GM13976 (cell line): ENCODE measurements at regions not wholly inside any gene's neighbourhood (a gene's known extent, or its start where the extent isn't known, plus 50 kb on each side); places are given as distances from the start of the nearest gene placed in this dataset.

Experiments used
- DNase-seq: peaks from one replicate; pipeline ENCODE4 v3.0.0; 2012; ENCODE audit warnings: low spot score
- CTCF ChIP-seq: IDR thresholded peaks from 2 replicates; pipeline ENCODE4 v1.5.1; 2012; ENCODE audit warnings: borderline replicate concordance, mild to moderate bottlenecking; ENCODE audit not compliant: insufficient read depth; ENCODE audit errors: extremely low read depth, missing control alignments, control extremely low read depth
- in situ Hi-C: fragments of 300-500 bp; cut with MboI; formaldehyde crosslinking; loops from one replicate; pipeline ENCODE4 v1.12.0; 2022; ENCODE audit warnings: low sequenced_read_pairs, mixed read lengths, inconsistent platforms; ENCODE audit not compliant: unreplicated experiment

- no peak for TF ChIP-seq CTCF
- no peak for DNase-seq
- in situ Hi-C loops: no loop called here
Measured at GRCh38 chr5:35561396-35561795, 56.3 kb upstream of the SPEF2 start.

DNA sequence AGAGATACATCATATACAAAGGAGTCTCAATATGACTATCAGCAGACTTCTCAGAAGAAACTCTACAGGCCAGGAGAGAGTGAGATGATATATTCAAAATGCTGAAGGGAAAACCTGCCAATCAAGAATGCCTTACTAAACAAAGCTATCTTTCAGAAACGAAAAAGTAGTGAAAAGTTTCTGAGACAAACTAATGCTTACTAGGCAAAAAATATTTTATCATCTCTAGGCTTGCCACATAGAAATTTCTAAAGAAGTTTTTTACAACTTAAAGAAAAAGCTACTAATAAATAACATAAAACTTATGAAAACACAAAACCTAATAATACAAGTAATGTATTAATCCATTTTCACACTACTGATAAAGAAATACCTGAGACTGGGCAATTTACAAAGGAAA, 59.9 kb upstream of the SPEF2 start:
- TF ChIP-seq CTCF: no peak
- DNase-seq: no peak
- in situ Hi-C loops: no loop called here

DNA sequence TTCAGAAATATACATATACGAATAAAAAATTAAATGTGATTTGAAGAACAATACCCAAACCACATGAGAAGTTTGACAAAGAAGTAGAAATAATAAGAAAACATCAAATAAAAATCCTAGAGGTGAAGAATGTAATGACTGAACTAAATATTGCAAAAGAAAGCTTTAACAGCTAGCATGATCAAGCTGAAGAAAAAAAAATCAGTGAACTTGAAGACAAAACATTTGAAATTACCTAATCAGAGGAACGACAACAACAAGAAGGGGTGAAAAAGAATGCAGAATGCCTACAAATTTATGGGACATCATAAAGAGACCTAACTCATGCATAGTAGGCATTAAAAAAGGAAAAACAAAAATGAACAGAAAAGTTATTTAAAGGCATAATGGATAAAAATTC, 60.5 kb upstream of the SPEF2 start:
- DNase-seq: no peak
- in situ Hi-C loops: no loop called here
- no peak for TF ChIP-seq CTCF

- in situ Hi-C loops: no loop called here
- no peak for DNase-seq
- no peak for TF ChIP-seq CTCF
Measured at GRCh38 chr5:35554016-35554415, 63.6 kb upstream of the SPEF2 start.

- TF ChIP-seq CTCF: no peak
- DNase-seq: no peak
- in situ Hi-C loops: no loop called here
Measured at GRCh38 chr5:35545190-35545589, 72.5 kb upstream of the SPEF2 start.

GRCh38 chr5:35543408-35543807, 74.3 kb upstream of the SPEF2 start:
- no peak for TF ChIP-seq CTCF
- DNase-seq: no peak
- in situ Hi-C loops: no loop called here

DNA sequence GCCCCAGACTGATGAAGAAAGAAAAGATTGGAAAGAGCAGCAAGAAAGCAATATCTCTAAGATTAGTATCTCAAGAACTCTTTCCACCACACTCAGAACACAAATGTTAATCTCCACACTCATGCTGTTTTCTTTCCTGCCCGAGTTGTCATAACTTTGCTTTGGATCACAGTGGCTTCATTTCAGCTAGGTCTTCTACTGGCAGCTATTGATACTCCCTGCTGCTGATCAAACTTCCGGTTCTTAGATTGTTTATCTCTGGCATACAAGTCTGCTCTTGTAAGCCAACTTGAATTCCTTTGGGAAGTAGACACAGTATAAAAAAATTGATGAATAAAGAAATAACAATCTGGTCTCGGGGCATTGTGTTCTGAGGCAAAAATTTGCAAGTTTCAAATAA, 77.7 kb upstream of the SPEF2 start:
- DNase-seq: no peak
- in situ Hi-C loops: no loop called here
- TF ChIP-seq CTCF: no peak
